ENCODE measurements at regions not wholly inside any gene's neighbourhood (a gene's known extent, or its start where the extent isn't known, plus 50 kb on each side); places are given as distances from the start of the nearest gene placed in this dataset.

- TF ChIP-seq POLR2A (IDR thresholded peaks at IDR 0.05): no peak
- no peak for TF ChIP-seq CTCF (IDR thresholded peaks at IDR 0.05)
Observed at GRCh38 chr3:88334187-88334868, 184.6 kb downstream of the C3orf38 start.
